Mucosa of descending colon (tissue), 3 donors: ENCODE measurements at regions not wholly inside any gene's neighbourhood (a gene's known extent, or its start where the extent isn't known, plus 50 kb on each side); places are given as distances from the start of the nearest gene placed in this dataset.

ENCODE experiments used
- ATAC-seq: fragments of 200-7000 bp; cut with Tn5 transposase; one replicate; pipeline ENCODE4 v1.9.1; 2020; ENCODE audit warnings: mild to moderate bottlenecking, moderate library complexity
- DNase-seq, 3 donors: peaks; one replicate each; pipeline ENCODE4 v3.0.0-alpha.2; 2020
- H3K36me3 ChIP-seq: fragments of 200-600 bp; one replicate; pipeline ENCODE4 v1.8.0; 2021; ENCODE audit warnings: low read depth, mild to moderate bottlenecking
- H3K4me1 ChIP-seq: fragments of 200-600 bp; one replicate; pipeline ENCODE4 v1.8.0; 2021; ENCODE audit warnings: low read depth, mild to moderate bottlenecking
- H3K4me3 ChIP-seq: fragments of 200-600 bp; one replicate; pipeline ENCODE4 v1.8.0; 2021; ENCODE audit warnings: mild to moderate bottlenecking
- H3K9me3 ChIP-seq: fragments of 200-600 bp; one replicate; pipeline ENCODE4 v1.8.0; 2021; ENCODE audit warnings: mild to moderate bottlenecking
- intact Hi-C, 2 donors: fragments of 100-400 bp; cut with DNase I in 1 of 2; cut with micrococcal nuclease in 1 of 2; formaldehyde crosslinking; loops; one replicate each; pipeline versions ENCODE4 v1.11.0 to v1.11.1; 2022; cut with DNase I, micrococcal nuclease
- TF ChIP-seq, protein P1 (sequence below): fragments of 200-600 bp; IDR thresholded peaks from one replicate; pipeline ENCODE4 v1.8.0; 2022; ENCODE audit warnings: antibody characterized with exemption, mild to moderate bottlenecking
- donor health status: DM: no; HTN: no; CAD: no; lungs with moderate emphysema.
- donor health status: DM: no; HTN: no; CAD: no.
- donor health status: DM: no; HTN: yes; CAD: no.

- no peaks in the 10 kb centered on the region for H3K36me3 ChIP-seq
- intact Hi-C loops, result no loop called here
- no peak overlapping the region for H3K4me3 ChIP-seq
- no peaks in the 10 kb centered on the region for H3K9me3 ChIP-seq
- TF ChIP-seq, protein P1, sequence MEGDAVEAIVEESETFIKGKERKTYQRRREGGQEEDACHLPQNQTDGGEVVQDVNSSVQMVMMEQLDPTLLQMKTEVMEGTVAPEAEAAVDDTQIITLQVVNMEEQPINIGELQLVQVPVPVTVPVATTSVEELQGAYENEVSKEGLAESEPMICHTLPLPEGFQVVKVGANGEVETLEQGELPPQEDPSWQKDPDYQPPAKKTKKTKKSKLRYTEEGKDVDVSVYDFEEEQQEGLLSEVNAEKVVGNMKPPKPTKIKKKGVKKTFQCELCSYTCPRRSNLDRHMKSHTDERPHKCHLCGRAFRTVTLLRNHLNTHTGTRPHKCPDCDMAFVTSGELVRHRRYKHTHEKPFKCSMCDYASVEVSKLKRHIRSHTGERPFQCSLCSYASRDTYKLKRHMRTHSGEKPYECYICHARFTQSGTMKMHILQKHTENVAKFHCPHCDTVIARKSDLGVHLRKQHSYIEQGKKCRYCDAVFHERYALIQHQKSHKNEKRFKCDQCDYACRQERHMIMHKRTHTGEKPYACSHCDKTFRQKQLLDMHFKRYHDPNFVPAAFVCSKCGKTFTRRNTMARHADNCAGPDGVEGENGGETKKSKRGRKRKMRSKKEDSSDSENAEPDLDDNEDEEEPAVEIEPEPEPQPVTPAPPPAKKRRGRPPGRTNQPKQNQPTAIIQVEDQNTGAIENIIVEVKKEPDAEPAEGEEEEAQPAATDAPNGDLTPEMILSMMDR, result no peak
- ATAC-seq, result no peak
- no peaks in the 10 kb centered on the region for H3K4me1 ChIP-seq
- DNase-seq, result no peak
These were observed 246.5 kb upstream of the PEX5L start for GRCh38 chr3:180283251-180283650.

DNA sequence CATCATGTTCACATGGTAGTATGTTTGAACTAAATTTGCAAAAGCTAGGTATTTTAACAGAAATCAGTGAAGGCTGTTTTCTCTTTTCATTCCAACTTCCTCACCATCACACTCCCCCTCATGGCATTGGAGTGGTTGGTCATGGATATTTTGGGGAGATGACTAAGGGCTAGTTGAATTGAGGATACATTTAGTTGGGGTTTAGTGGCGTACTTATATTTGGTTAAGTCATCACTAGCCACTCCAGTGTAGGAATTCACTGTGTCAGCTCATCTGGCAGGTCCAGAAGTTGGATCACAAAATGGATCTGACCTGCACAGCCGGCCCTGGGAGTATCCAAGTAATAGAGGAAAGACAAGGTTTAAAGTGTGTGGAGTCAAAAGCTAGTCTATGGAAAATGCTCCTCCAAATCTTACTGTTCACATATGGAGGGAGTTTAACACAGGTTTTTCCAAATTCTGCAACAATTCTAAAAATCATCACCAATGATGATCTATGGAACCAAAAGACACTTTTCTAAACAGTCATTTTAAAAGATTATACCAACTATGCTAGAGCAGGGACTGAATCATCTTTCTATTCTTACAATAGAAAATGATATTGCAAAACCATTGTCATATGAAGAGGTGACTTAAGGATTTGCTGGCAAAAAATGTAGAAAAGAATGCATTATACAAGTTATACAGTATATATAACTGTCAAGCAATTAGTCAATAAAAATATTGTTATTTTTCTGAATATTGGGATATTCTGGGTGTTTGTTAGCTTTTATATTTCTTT, 247.8 kb upstream of the PEX5L start:
- intact Hi-C loops, result no loop called here
- H3K4me3 ChIP-seq, result no peak overlapping the region
- ATAC-seq (no peak), DNase-seq (no peak)
- TF ChIP-seq, protein P1, result no peak
- H3K9me3 ChIP-seq, result no peaks in the 10 kb centered on the region
- no peaks in the 10 kb centered on the region for H3K36me3 ChIP-seq
- no peaks in the 10 kb centered on the region for H3K4me1 ChIP-seq

DNA sequence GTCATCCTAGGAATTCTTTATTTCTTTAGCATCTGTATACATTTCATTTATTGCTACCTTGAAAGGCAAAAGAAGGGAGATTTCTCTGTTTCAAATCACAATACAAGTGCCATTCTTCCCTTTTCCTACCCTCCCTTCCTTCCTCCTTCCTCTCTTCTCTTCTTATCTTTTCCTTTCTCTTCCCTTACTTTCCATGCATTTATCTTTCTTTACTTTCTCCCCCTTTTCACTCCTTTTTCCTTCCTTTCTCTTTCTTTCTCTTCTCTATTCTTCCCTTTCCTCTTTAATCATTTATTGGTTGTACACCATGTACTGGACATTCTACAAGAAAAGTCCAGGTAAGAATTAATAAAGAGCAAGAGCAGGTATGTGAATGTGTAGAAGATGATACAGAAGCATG, 251.0 kb upstream of the PEX5L start:
- Histone ChIP-seq H3K4me3 (no peak overlapping the region), H3K9me3 (no peaks in the 10 kb centered on the region), H3K4me1 (no peaks in the 10 kb centered on the region), H3K36me3 (no peaks in the 10 kb centered on the region)
- ATAC-seq (no peak), DNase-seq (no peak)
- TF ChIP-seq, protein P1, result no peak
- intact Hi-C loops, result no loop called here

DNA sequence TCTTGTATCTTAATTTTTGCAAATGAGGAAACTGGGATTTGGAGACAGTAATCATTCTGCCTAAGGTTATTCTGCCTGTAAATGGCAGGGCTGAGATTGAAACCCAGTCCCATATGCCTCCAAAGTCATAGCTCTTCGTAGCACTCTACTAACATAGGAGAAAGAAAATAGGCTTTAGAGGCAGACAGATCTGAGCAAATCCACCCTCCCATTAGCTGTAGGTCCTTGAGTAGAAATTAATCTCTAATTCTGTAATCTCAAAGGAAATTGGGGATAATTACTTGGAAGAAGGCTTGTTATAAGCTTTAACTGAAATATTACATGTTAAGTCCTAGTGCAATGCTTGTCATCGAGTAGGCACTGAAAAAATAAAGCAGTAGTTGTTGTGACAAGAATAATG, 252.1 kb upstream of the PEX5L start:
- ATAC-seq (no peak), DNase-seq (no peak)
- no peaks in the 10 kb centered on the region for H3K4me1 ChIP-seq
- no peak overlapping the region for H3K4me3 ChIP-seq
- H3K9me3 ChIP-seq, result no peaks in the 10 kb centered on the region
- intact Hi-C loops, result no loop called here
- TF ChIP-seq, protein P1, result no peak
- no peaks in the 10 kb centered on the region for H3K36me3 ChIP-seq

DNA sequence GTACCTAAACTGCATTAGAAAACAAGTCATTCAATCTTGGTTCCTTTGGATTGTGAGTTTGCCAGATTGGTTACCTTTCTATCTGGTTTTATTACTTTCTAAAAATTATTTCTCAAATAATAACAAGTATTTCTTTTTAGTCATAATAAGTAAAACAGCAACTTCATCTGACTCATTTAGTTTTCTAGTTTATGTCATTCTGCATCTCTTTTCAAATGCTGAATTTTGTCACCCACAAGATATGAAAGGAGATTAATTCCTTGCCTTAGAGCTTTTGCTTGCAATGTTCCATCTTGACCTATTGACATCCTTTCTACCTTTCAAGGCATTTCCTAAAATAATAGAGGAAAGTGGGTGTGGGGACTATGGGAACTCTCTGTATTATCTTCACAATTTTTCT, 253.6 kb upstream of the PEX5L start:
- H3K9me3 ChIP-seq, result no peaks in the 10 kb centered on the region
- TF ChIP-seq, protein P1, result no peak
- H3K4me1 ChIP-seq, result no peaks in the 10 kb centered on the region

More for the DNA sequence above, 253.6 kb upstream of the PEX5L start:
- intact Hi-C loops, result no loop called here
- Histone ChIP-seq H3K36me3 (no peaks in the 10 kb centered on the region), H3K4me3 (no peak overlapping the region)
- ATAC-seq, result no peak
- DNase-seq, result no peak
